H1 (cell line): ENCODE measurements at regions not wholly inside any gene's neighbourhood (a gene's known extent, or its start where the extent isn't known, plus 50 kb on each side); places are given as distances from the start of the nearest gene placed in this dataset.

Source experiments
- EZH2 ChIP-seq: fragments of 200-600 bp; sonication (generic); IDR thresholded peaks from 2 replicates; pipeline ENCODE4 v1.7.1; 2012; ENCODE audit warnings: low read depth, mild to moderate bottlenecking, moderate library complexity, low read length, inconsistent platforms; ENCODE audit not compliant: severe bottlenecking
- TEAD4 ChIP-seq: IDR thresholded peaks from 2 replicates; pipeline ENCODE4 v1.6.1; 2012; ENCODE audit warnings: low read depth, low read length, inconsistent platforms, mixed read lengths

GRCh38 chr11:76270389-76270788 lies 64.1 kb upstream of the WNT11 start (continued):
- TF ChIP-seq EZH2, result no peak
- TF ChIP-seq TEAD4, result no peak
